ENCODE measurements at regions not wholly inside any gene's neighbourhood (a gene's known extent, or its start where the extent isn't known, plus 50 kb on each side); places are given as distances from the start of the nearest gene placed in this dataset.
"Not testable (repeated sequence)": the region's sequence is repeated elsewhere in the genome, so short reads cannot be mapped to it uniquely, and the experiment has no call there.

GRCh38 chr5:68658810-68659372 lies 434.9 kb upstream of the SLC30A5 start:
- DNase-seq (ENCODE audit: low read depth in 2 of 2): no peak

DNA sequence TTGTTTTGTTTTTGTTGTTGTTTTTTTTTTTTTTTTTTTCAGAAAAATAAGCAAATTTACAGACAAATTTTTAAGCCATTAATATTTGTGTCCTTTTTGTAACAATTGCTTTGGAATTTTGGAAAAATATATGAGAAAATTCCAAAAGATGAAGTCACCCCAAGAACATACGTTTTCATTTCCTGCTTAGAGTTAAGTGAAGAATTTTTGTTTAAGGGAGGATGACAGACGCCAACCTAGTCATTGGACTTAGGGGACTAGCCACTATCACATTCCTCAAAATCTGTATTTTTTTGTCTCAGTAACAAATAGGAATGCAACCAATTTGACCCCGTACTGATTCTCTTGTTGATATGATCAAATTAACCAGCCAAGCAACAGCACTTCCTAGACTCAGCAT lies 433.9 kb upstream of the SLC30A5 start:
- DNase-seq (ENCODE audit: low read depth in 2 of 2): no peak

DNA sequence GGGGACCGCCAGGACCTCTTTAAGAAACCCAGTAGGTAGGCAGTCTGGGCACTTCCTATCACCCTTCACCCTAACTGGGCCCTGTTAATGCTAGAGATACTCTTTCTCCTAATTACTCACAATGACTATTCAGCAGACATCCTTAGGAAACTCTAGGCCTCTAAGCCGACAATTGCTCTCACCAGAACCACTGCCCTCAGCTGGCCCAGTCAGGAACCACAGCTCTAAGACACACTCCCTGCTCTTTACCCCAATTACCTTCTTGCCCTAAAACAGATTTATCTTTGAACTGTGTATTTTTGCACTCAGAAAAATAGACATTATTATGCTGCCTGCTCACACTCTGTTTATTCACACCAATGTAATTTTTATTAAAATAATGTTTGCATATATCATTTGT lies 432.6 kb upstream of the SLC30A5 start:
- DNase-seq (ENCODE audit: low read depth in 2 of 2): peak in 1 of 2 donors; percentile 7

- DNase-seq (ENCODE audit: low read depth in 2 of 2): no peak
Measured at GRCh38 chr5:68662804-68663307, 431.0 kb upstream of the SLC30A5 start.

- DNase-seq (ENCODE audit: low read depth in 2 of 2): no peak
Measured at GRCh38 chr5:68669864-68670575, 423.8 kb upstream of the SLC30A5 start.

DNA sequence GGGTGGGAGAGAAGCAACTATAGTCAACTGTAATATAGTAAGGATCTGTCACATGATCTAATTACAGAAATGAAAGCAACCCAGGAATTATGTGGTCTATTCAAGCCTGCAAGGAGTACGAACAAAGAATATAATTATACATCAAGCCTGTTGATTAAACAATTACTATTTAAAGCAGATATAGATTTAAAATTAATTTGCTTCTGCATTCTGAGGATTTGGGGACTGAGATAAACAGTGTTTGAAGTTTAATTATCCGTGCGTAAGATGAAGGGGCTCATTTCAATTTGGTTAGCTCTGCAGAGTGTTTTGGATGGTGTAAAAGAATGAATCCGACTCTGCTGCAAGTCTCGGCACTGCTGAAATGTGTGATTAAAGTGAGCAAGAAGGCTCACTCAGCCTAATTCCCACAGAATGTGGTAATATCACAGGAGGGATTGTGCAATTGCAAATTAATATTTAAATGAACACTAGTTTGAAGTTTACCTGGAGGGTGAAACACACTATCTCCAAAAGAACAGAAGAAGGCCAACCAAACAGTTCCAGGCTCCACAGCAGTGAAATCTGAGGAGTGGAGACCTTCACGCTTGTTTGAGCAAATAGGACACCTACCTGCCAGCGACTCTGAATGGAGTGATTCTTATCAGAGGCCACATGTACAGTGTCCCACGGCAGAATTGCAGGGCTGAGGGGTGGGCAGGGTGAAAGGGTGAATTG lies 420.6 kb upstream of the SLC30A5 start:
- DNase-seq (ENCODE audit: low read depth in 2 of 2): no peak

- DNase-seq (ENCODE audit: low read depth in 2 of 2): no peak
Measured at GRCh38 chr5:68673823-68674180, 420.0 kb upstream of the SLC30A5 start.

DNA sequence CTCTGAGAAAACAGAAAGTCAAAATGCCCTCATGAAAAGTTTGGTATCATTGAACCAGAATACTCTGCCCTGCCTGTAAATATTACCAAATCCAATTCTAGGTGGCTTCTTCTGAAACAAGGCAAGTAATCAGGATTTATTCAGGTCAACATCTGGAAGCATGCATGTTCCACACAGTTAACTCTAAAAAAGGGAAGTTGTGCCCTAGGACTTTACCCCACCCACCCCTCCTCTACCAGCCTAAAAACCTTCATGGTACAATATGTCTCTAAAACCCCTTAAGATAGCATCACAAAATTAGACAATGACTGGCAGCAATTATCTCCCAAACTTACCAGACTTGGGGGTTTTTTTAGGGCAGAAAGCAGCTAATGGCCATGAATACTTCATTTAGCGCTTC lies 414.8 kb upstream of the SLC30A5 start:
- DNase-seq (ENCODE audit: low read depth in 2 of 2): no peak

- DNase-seq (ENCODE audit: low read depth in 2 of 2): no peak
Measured at GRCh38 chr5:68680366-68680765, 413.4 kb upstream of the SLC30A5 start.

GRCh38 chr5:68681929-68682328 lies 411.9 kb upstream of the SLC30A5 start:
- DNase-seq (ENCODE audit: low read depth in 2 of 2): no peak

DNA sequence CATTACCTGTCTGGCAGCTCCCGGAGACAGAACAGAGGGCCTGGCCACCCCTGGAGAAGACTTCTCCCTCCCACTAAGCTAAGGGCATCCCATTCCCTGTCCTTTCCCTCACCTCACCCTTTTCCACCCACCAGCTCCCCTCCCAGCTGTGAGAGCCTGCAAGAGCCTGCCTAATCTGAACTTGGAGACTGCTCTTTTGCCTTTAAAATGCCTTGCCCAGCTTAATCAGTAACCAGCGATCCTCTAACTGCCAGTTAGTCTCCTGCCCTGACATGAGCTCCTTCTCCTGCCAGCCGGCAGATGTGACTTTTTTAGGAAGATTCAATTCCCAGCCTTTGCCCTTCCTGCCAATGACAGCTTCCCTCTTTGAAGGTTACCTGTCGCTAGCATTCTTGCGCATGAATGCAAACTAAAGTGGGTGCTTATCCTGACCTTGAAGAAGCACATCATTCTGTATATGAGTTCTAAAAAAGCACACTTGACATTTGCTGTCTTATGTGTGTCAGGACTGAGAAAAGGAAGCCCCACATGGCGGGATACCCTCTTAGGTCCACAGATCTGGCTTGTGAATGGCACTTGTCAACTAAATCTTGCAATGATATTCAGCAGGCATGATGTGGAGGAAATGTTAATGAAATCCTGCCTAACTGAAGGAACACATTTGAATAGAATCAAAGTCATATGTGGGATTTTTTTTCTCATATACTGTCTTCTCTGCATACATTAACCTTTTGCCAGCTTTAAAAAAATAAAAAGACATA lies 411.2 kb upstream of the SLC30A5 start:
- no peak for DNase-seq (ENCODE audit: low read depth in 2 of 2)

GRCh38 chr5:68683632-68684036 lies 410.2 kb upstream of the SLC30A5 start:
- no peak for DNase-seq (ENCODE audit: low read depth in 2 of 2)

GRCh38 chr5:68685863-68686262 lies 408.0 kb upstream of the SLC30A5 start:
- DNase-seq (ENCODE audit: low read depth in 2 of 2): no peak

- no peak for DNase-seq (ENCODE audit: low read depth in 2 of 2)
Measured at GRCh38 chr5:68688547-68688946, 405.3 kb upstream of the SLC30A5 start.

DNA sequence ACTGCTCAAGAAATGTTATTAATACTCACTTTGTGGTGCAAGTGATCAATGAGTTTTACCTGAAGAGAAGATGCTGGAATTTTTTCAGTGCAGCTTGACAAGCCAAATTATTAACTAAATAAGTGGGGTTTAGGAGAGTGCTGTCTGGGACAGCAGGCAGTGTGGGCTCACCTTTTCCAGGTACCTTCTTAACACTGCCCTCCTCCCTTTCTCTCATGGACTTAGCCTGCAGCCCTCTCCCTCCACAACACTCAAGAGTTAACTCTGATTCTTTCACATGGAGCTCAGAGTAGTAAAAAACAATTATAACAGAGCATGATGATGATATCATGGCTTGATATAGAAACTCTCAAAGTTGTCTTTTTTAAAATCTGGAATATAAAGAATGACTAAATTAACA lies 404.8 kb upstream of the SLC30A5 start:
- DNase-seq (ENCODE audit: low read depth in 2 of 2): no peak

DNA sequence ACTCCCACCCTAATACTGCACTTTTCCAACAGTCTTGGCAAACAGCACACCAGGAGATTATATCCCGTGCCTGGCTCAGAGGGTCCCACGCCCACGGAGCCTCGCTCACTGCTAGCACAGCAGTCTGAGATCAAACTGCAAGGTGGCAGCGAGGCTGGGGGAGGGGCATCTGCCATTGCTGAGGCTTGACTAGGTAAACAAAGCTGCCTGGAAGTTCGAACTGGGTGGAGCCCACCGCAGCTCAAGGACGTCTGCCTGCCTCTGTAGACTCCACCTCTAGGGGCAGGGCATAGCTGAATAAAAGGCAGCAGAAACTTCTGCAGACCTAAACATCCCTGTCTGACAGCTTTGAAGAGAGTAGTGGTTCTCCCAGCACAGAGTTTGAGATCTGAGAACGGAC lies 401.9 kb upstream of the SLC30A5 start:
- DNase-seq (ENCODE audit: low read depth in 2 of 2): not testable (repeated sequence)

- DNase-seq (ENCODE audit: low read depth in 2 of 2): no peak
Measured at GRCh38 chr5:68698025-68698940, 395.5 kb upstream of the SLC30A5 start.

GRCh38 chr5:68699966-68700365 lies 393.8 kb upstream of the SLC30A5 start:
- no peak for DNase-seq (ENCODE audit: low read depth in 2 of 2)

DNA sequence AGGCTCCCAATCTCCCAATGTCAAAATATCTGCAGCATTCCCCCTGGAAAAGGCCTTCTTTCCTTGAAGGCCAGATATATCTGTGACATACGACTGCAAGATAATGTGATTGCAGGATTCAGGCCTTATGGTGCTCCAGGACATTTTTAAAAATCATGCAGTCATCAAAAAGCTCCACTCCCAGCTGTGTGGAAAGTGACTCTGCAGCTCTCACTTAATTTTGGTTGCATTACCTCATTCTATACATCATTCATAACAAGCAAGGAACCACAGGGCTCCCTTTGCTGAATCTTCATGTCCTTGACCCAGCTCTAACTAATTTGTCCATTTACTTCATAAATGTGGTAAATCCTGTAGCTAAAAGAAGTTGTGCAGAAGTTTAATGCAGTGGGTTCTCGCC lies 386.2 kb upstream of the SLC30A5 start:
- no peak for DNase-seq (ENCODE audit: low read depth in 2 of 2)

DNA sequence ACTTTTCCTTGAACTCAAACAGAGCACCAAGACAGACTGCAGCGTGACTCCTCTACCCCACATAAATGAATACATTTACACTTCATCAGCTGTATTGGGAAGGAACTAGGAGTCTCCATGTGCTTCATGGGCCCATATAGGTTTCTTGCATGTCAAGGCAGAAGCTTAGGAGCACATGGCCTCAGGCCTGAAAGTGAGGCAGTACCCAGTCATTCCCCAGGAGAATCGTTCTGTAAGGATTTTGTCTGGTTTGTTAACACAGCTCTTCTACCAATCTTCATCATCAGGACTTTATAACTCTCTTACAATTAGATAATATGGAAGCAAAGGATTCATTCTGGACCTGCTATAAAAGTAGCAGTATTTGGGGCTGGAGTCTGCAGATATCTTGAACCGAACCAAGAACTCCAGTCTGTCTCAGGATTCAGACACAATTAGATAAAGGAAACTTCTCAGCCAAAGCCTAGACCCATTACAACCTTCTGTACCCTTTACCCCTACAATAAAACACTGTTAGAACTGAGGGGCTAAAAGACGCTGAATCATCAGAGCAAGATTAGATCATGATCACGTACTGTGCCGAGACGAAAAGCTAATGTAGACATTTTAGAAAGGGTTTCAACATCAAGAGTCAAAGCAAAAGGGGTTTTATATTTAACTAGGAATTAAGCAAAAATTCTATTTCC lies 385.5 kb upstream of the SLC30A5 start:
- DNase-seq (ENCODE audit: low read depth in 2 of 2): no peak

DNA sequence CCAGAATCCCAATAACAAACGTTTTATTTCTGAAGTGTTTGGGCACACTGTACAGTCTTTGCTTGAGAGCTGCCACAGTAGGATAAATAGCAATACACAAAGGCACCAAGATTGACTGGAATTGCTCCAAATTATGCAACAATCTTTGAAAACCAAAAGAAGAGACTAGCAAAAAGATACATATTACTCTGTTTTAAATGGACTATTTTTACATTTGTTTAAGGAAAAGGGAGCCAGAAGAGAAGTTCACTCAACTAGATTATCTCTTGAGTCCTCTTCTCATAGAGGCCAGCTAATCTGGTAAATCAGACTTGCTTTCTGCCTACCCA lies 385.0 kb upstream of the SLC30A5 start:
- no peak for DNase-seq (ENCODE audit: low read depth in 2 of 2)
